Left ventricle myocardium inferior (tissue), 1 donor: ENCODE measurements at regions not wholly inside any gene's neighbourhood (a gene's known extent, or its start where the extent isn't known, plus 50 kb on each side); places are given as distances from the start of the nearest gene placed in this dataset.

ENCODE experiments used
- DNase-seq: peaks from one replicate; pipeline ENCODE4 v3.0.0-alpha.2; 2020
- H3K27ac ChIP-seq: fragments of 200-600 bp; replicated peaks from 2 replicates; pipeline ENCODE4 v1.8.0; 2021
- H3K27me3 ChIP-seq: fragments of 200-600 bp; 2 replicates; pipeline ENCODE4 v1.8.0; 2021; ENCODE audit warnings: low read depth
- H3K36me3 ChIP-seq: fragments of 200-600 bp; 2 replicates; pipeline ENCODE4 v1.8.0; 2021
- H3K4me1 ChIP-seq: fragments of 200-600 bp; 2 replicates; pipeline ENCODE4 v1.8.0; 2021
- H3K4me3 ChIP-seq: fragments of 200-600 bp; 2 replicates; pipeline ENCODE4 v1.8.0; 2021; ENCODE audit warnings: mild to moderate bottlenecking, moderate library complexity
- H3K9me3 ChIP-seq: fragments of 200-600 bp; replicated peaks from 2 replicates; pipeline ENCODE4 v1.8.0; 2021
- CTCF ChIP-seq: fragments of 200-600 bp; IDR thresholded peaks from 2 replicates; pipeline ENCODE4 v1.8.0; 2021; ENCODE audit warnings: antibody characterized with exemption, mild to moderate bottlenecking, borderline replicate concordance
- intact Hi-C: fragments of 100-400 bp; cut with micrococcal nuclease; formaldehyde crosslinking; loops from one replicate; pipeline ENCODE4 v1.11.0; 2022
- donor health status: DM: no; HTN: yes; CAD: no; lungs with severe emphysema.

GRCh38 chr22:49638788-49639187 lies 188.9 kb downstream of the BRD1 start:
- no peaks in the 10 kb centered on the region for H3K4me1 ChIP-seq
- no peak for TF ChIP-seq CTCF
- intact Hi-C loops, result no loop called here
- no peaks in the 10 kb centered on the region for H3K9me3 ChIP-seq
- no peak overlapping the region for H3K27ac ChIP-seq
- H3K4me3 ChIP-seq, result no peak overlapping the region
- no peaks in the 10 kb centered on the region for H3K36me3 ChIP-seq
- DNase-seq, result no peak
- peaks cover 32% of the 10 kb centered on the region for H3K27me3 ChIP-seq

- no peak for DNase-seq
- Histone ChIP-seq H3K4me1 (peaks cover 2% of the 10 kb centered on the region), H3K27me3 (peaks cover 32% of the 10 kb centered on the region), H3K4me3 (no peak overlapping the region), H3K36me3 (no peaks in the 10 kb centered on the region), H3K9me3 (no peaks in the 10 kb centered on the region), H3K27ac (no peak overlapping the region)
- TF ChIP-seq CTCF, result no peak
- intact Hi-C loops, result no loop called here
These were observed 189.7 kb downstream of the BRD1 start for GRCh38 chr22:49638001-49638400.

GRCh38 chr22:49637255-49637760 lies 190.4 kb downstream of the BRD1 start:
- Histone ChIP-seq H3K4me3 (no peak overlapping the region), H3K27me3 (peaks cover 32% of the 10 kb centered on the region), H3K36me3 (no peaks in the 10 kb centered on the region), H3K27ac (no peak overlapping the region), H3K9me3 (no peaks in the 10 kb centered on the region), H3K4me1 (peaks cover 9% of the 10 kb centered on the region)
- no peak for DNase-seq
- no peak for TF ChIP-seq CTCF
- intact Hi-C loops, result no loop called here

GRCh38 chr22:49636649-49637048 lies 191.0 kb downstream of the BRD1 start:
- intact Hi-C loops, result no loop called here
- peaks cover 32% of the 10 kb centered on the region for H3K27me3 ChIP-seq
- peaks cover 14% of the 10 kb centered on the region for H3K4me1 ChIP-seq
- H3K36me3 ChIP-seq, result no peaks in the 10 kb centered on the region
- no peak for TF ChIP-seq CTCF
- no peak for DNase-seq
- H3K27ac ChIP-seq, result no peak overlapping the region
- no peak overlapping the region for H3K4me3 ChIP-seq
- no peaks in the 10 kb centered on the region for H3K9me3 ChIP-seq

GRCh38 chr22:49636214-49636613 lies 191.5 kb downstream of the BRD1 start:
- intact Hi-C loops, result no loop called here
- no peaks in the 10 kb centered on the region for H3K9me3 ChIP-seq
- no peaks in the 10 kb centered on the region for H3K36me3 ChIP-seq
- H3K4me3 ChIP-seq, result no peak overlapping the region
- H3K27ac ChIP-seq, result no peak overlapping the region
- no peak for TF ChIP-seq CTCF
- DNase-seq, result no peak
- H3K4me1 ChIP-seq, result peaks cover 14% of the 10 kb centered on the region
- peaks cover 32% of the 10 kb centered on the region for H3K27me3 ChIP-seq
